Osteoblast (primary cell): ENCODE measurements at regions not wholly inside any gene's neighbourhood (a gene's known extent, or its start where the extent isn't known, plus 50 kb on each side); places are given as distances from the start of the nearest gene placed in this dataset.

ENCODE experiments used
- DNase-seq: peaks from one replicate; pipeline ENCODE4 v3.0.0; 2011; ENCODE audit warnings: low spot score, mixed read lengths; ENCODE audit not compliant: insufficient read length; ENCODE audit errors: missing footprints
- H2AFZ ChIP-seq: 2 replicates; pipeline ENCODE4 v1.6.0; 2011; ENCODE audit warnings: mild to moderate bottlenecking, low read length
- H3K27ac ChIP-seq: 2 replicates; pipeline ENCODE4 v1.5.1; 2011; ENCODE audit warnings: mild to moderate bottlenecking, low read depth, low read length, moderate library complexity
- H3K27me3 ChIP-seq: 2 replicates; pipeline ENCODE4 v1.6.0; 2012; ENCODE audit warnings: mild to moderate bottlenecking, control low read depth, inconsistent platforms, low read length, moderate library complexity; ENCODE audit not compliant: insufficient read depth
- H3K36me3 ChIP-seq: 2 replicates; pipeline ENCODE4 v1.5.1; 2011; ENCODE audit warnings: mild to moderate bottlenecking, low read length, control low read depth, moderate library complexity; ENCODE audit not compliant: insufficient read depth
- H3K4me1 ChIP-seq: 2 replicates; pipeline ENCODE4 v1.5.1; 2011; ENCODE audit warnings: mild to moderate bottlenecking, low read length, control low read depth, moderate library complexity; ENCODE audit not compliant: insufficient read depth
- H3K4me2 ChIP-seq: 2 replicates; pipeline ENCODE4 v1.6.0; 2011; ENCODE audit warnings: mild to moderate bottlenecking, low read length; ENCODE audit not compliant: insufficient read depth
- H3K4me3 ChIP-seq: fragments of 200-600 bp; sonication (generic); 3 replicates; pipeline ENCODE4 v1.5.1; 2012; ENCODE audit warnings: mild to moderate bottlenecking, low read length, inconsistent platforms; ENCODE audit not compliant: insufficient read depth
- H3K79me2 ChIP-seq: 2 replicates; pipeline ENCODE4 v1.6.0; 2012; ENCODE audit warnings: mild to moderate bottlenecking, low read length, control low read depth, inconsistent platforms; ENCODE audit not compliant: insufficient read depth
- H3K9me3 ChIP-seq: 2 replicates; pipeline ENCODE4 v1.5.1; 2011; ENCODE audit warnings: low read depth, low read length, control low read depth
- H4K20me1 ChIP-seq: 2 replicates; pipeline ENCODE4 v1.6.0; 2012; ENCODE audit warnings: mild to moderate bottlenecking, low read length, control low read depth; ENCODE audit not compliant: insufficient read depth
- CTCF ChIP-seq: IDR thresholded peaks from 2 replicates; pipeline ENCODE4 v1.5.1; 2011; ENCODE audit warnings: mild to moderate bottlenecking, low read depth, low read length, moderate library complexity; ENCODE audit errors: extremely low read depth

DNA sequence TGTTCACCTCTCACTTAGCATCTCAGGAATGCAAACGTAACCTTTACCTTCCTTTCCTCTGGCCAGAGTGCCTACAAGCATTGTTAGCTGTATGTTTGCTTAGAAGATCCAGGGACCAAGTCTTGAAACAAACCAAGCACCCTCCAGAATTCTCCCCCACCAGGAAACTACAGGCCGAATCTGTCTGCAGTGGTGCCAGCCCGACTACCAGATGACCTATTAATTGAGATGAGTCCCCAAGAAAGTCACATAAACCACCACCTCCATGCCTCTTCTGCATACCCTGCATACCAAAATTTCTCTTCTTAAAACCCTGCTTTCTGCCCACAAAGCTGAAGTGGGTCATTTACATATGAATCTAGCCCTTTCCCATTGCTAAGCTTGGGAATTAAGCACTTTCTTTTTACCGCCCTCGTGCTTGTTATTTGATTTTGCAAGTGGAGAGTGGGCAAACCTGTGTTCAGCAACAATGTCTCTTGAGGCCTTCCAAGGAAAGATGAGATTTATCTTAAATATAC is 1239.1 kb downstream of the CDH12 start:
- H3K79me2 ChIP-seq = no peaks in the 10 kb centered on the region
- no peak for TF ChIP-seq CTCF
- H3K36me3 ChIP-seq = no peaks in the 10 kb centered on the region
- H2AFZ ChIP-seq = no peak overlapping the region
- H3K4me2 ChIP-seq = no peak overlapping the region
- no peak overlapping the region for H3K4me3 ChIP-seq
- no peaks in the 10 kb centered on the region for H3K9me3 ChIP-seq
- H4K20me1 ChIP-seq = no peaks in the 10 kb centered on the region
- DNase-seq = no peak
- no peaks in the 10 kb centered on the region for H3K27me3 ChIP-seq
- no peaks in the 10 kb centered on the region for H3K4me1 ChIP-seq
- H3K27ac ChIP-seq = no peak overlapping the region

- no peak for DNase-seq
- no peaks in the 10 kb centered on the region for H4K20me1 ChIP-seq
Observed at GRCh38 chr5:21603796-21604195, 1249.3 kb downstream of the CDH12 start.

GRCh38 chr5:21594566-21594965 is 1258.6 kb downstream of the CDH12 start:
- no peak for DNase-seq
- H3K27me3 ChIP-seq = no peaks in the 10 kb centered on the region
- no peaks in the 10 kb centered on the region for H4K20me1 ChIP-seq
- H3K4me1 ChIP-seq = no peaks in the 10 kb centered on the region
- no peak overlapping the region for H3K27ac ChIP-seq
- no peaks in the 10 kb centered on the region for H3K36me3 ChIP-seq
- no peak overlapping the region for H2AFZ ChIP-seq
- no peaks in the 10 kb centered on the region for H3K79me2 ChIP-seq
- H3K4me2 ChIP-seq = no peak overlapping the region
- peaks cover 4% of the 10 kb centered on the region for H3K9me3 ChIP-seq
- H3K4me3 ChIP-seq = no peak overlapping the region
- TF ChIP-seq CTCF = no peak

More at GRCh38 chr5:21603796-21604195, 1249.3 kb downstream of the CDH12 start:
- no peak overlapping the region for H3K27ac ChIP-seq
- H3K27me3 ChIP-seq = no peaks in the 10 kb centered on the region
- H3K9me3 ChIP-seq = no peaks in the 10 kb centered on the region
- no peak overlapping the region for H3K4me3 ChIP-seq
- no peak overlapping the region for H2AFZ ChIP-seq
- H3K4me1 ChIP-seq = no peaks in the 10 kb centered on the region
- no peaks in the 10 kb centered on the region for H3K36me3 ChIP-seq
- no peak for TF ChIP-seq CTCF
- H3K4me2 ChIP-seq = no peak overlapping the region
- H3K79me2 ChIP-seq = no peaks in the 10 kb centered on the region

DNA sequence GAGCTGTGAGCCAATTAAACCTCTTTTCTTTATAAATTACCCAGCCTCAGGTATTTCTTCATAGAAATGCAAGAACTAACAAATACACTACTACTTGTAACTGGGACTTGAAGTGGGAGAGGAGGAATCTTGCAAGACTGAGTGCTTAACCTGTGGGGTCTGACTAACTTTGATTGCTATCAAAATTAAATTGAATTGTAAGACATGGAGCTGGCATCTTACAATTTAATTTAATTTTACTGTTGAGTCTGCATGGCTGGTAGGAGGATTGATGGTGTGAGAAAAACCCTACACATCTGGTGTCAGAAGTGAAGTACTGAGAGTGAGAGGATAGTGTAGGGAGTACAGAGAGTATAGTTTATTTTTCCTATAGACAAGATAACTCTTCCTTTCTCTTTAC is 1259.9 kb downstream of the CDH12 start:
- Histone ChIP-seq H3K36me3 (no peaks in the 10 kb centered on the region), H3K4me2 (no peak overlapping the region), H3K9me3 (peaks cover 4% of the 10 kb centered on the region), H3K4me1 (no peaks in the 10 kb centered on the region), H3K27me3 (no peaks in the 10 kb centered on the region), H4K20me1 (no peaks in the 10 kb centered on the region), H2AFZ (no peak overlapping the region), H3K79me2 (no peaks in the 10 kb centered on the region), H3K4me3 (no peak overlapping the region), H3K27ac (no peak overlapping the region)
- no peak for DNase-seq
- TF ChIP-seq CTCF = no peak
